Testis (tissue), 2 donors: ENCODE measurements at regions not wholly inside any gene's neighbourhood (a gene's known extent, or its start where the extent isn't known, plus 50 kb on each side); places are given as distances from the start of the nearest gene placed in this dataset.

Experiments
- CTCF ChIP-seq, 3 experiments: fragments of 450-650 bp in 2 of 3; fragments of 200-600 bp in 1 of 3; sonication (generic) in 1 of 3; IDR thresholded peaks; one replicate each; pipeline ENCODE4 v1.5.1; 2016 to 2019; ENCODE audit warnings: antibody characterized with exemption in 3 of 3, mild to moderate bottlenecking in 2 of 3, moderate library complexity in 1 of 3
- POLR2A ChIP-seq: fragments of 450-650 bp; IDR thresholded peaks from one replicate; pipeline ENCODE4 v1.6.1; 2017; ENCODE audit warnings: antibody characterized with exemption, mild to moderate bottlenecking, moderate library complexity

- TF ChIP-seq CTCF (IDR thresholded peaks at IDR 0.05) (no peak), POLR2A (no peak)
Observed at GRCh38 chr10:128206676-128207075, 80.5 kb upstream of the MKI67 start.
